Gastrocnemius medialis (tissue), 4 donors: ENCODE measurements at regions not wholly inside any gene's neighbourhood (a gene's known extent, or its start where the extent isn't known, plus 50 kb on each side); places are given as distances from the start of the nearest gene placed in this dataset.

Experiments
- ATAC-seq, 2 donors: fragments of 150-250 bp; one replicate each; pipeline ENCODE4 v1.9.1; 2016
- DNase-seq, 2 donors: peaks; one replicate each; pipeline ENCODE4 v3.0.0-alpha.2; 2019
- H3K27ac ChIP-seq, 4 donors: fragments of 200-600 bp; sonication (generic); 1 replicate in 1 of 4; 2 replicates in 3 of 4; pipeline ENCODE4 v1.5.1; 2016 to 2018; ENCODE audit warnings: mild to moderate bottlenecking in 2 of 4, moderate library complexity in 1 of 4
- H3K27me3 ChIP-seq, 3 donors: fragments of 200-600 bp; sonication (generic) in 2 of 3; 1 replicate in 1 of 3; 2 replicates in 2 of 3; pipeline versions ENCODE4 v1.5.1 to v1.6.0; 2016 to 2019; ENCODE audit warnings: mild to moderate bottlenecking in 1 of 3, moderate library complexity in 1 of 3
- H3K36me3 ChIP-seq, 2 donors: fragments of 200-600 bp; sonication (generic) in 1 of 2; one replicate each; pipeline ENCODE4 v1.5.1; 2017 to 2018
- H3K4me1 ChIP-seq, 2 donors: fragments of 200-600 bp; sonication (generic) in 1 of 2; one replicate each; pipeline ENCODE4 v1.5.1; 2016 to 2017; ENCODE audit warnings: mild to moderate bottlenecking in 2 of 2
- H3K4me3 ChIP-seq, 4 donors: fragments of 200-600 bp; sonication (generic) in 3 of 4; 1 replicate in 1 of 4; 2 replicates in 3 of 4; pipeline ENCODE4 v1.5.1; 2016 to 2019; ENCODE audit warnings: mild to moderate bottlenecking in 2 of 4
- H3K9me3 ChIP-seq, 3 donors: fragments of 200-600 bp; sonication (generic) in 2 of 3; 1 replicate in 1 of 3; 2 replicates in 2 of 3; pipeline ENCODE4 v1.5.1; 2016 to 2019
- POLR2A ChIP-seq, 2 donors: fragments of 450-650 bp; IDR thresholded peaks; one replicate each; pipeline ENCODE4 v1.6.1; 2017; ENCODE audit warnings: antibody characterized with exemption in 2 of 2, mild to moderate bottlenecking in 2 of 2, moderate library complexity in 2 of 2
- in situ Hi-C, 4 donors: fragments of 200-750 bp; cut with MboI; loops; one replicate each; pipeline versions ENCODE4 v1.15.0 to v1.8.0; 2017; ENCODE audit warnings: low sequenced_read_pairs in 4 of 4
- intact Hi-C: fragments of 100-400 bp; cut with DNase I; formaldehyde crosslinking; loops from one replicate; pipeline ENCODE4 v1.15.1; 2023; ENCODE audit warnings: low total_unique reads
- TF ChIP-seq, protein P1 (sequence below), 5 experiments: fragments of 450-650 bp in 3 of 5; fragments of 200-600 bp in 2 of 5; sonication (generic) in 2 of 5; IDR thresholded peaks in 4 of 5; conservative IDR thresholded peaks in 1 of 5; 1 replicate in 4 of 5; 2 replicates in 1 of 5; pipeline ENCODE4 v1.5.1; 2016 to 2019; ENCODE audit warnings: antibody characterized with exemption in 5 of 5, mild to moderate bottlenecking in 3 of 5, moderate library complexity in 3 of 5

DNA sequence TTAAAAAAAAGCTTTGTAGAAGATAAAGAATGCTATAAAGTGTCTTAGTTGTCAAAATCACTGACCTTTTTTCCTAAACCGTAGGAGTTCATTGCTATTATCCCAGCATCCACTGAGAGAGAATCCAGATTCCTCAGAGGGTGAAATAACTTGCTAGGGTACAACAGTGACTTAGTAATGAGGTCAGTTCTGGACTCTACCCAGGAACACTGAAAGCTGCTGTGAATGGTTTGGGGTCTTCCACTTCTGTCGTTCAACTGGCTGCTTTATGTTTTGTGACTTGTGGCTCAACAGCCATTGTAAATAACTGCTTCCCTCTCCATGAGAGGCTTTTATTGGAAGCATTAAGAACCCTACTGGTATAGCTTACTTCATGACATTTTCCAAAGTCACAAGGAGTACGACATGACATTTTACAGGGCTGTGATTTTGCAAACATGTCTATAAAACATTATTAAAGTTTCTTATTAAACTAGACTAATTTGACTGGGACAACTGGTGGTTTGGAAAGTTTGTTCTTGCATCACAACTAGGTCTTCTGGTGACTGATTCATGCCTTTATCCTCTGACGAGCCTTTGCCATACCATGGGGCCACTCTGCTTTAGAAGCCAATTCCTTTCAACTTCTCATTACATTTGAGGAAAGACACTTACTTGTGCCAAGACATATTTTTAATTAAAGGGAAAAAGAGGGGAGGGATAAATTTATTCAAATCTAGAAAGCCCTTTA, 92.2 kb upstream of the CDH11 start:
- Histone ChIP-seq H3K27ac (no peak overlapping the region), H3K27me3 (no peaks in the 10 kb centered on the region), H3K4me3 (no peak overlapping the region), H3K4me1 (no peaks in the 10 kb centered on the region), H3K9me3 (no peaks in the 10 kb centered on the region), H3K36me3 (no peaks in the 10 kb centered on the region)
- ATAC-seq: no peak
- intact Hi-C loops (no loop called here), in situ Hi-C loops (no loop called here)
- DNase-seq: no peak
- TF ChIP-seq POLR2A (IDR thresholded peaks at IDR 0.05): no peak
- TF ChIP-seq, protein P1, sequence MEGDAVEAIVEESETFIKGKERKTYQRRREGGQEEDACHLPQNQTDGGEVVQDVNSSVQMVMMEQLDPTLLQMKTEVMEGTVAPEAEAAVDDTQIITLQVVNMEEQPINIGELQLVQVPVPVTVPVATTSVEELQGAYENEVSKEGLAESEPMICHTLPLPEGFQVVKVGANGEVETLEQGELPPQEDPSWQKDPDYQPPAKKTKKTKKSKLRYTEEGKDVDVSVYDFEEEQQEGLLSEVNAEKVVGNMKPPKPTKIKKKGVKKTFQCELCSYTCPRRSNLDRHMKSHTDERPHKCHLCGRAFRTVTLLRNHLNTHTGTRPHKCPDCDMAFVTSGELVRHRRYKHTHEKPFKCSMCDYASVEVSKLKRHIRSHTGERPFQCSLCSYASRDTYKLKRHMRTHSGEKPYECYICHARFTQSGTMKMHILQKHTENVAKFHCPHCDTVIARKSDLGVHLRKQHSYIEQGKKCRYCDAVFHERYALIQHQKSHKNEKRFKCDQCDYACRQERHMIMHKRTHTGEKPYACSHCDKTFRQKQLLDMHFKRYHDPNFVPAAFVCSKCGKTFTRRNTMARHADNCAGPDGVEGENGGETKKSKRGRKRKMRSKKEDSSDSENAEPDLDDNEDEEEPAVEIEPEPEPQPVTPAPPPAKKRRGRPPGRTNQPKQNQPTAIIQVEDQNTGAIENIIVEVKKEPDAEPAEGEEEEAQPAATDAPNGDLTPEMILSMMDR (IDR thresholded peaks at IDR 0.05 in 4 of 5, conservative IDR thresholded peaks at IDR 0.05 in 1 of 5): no peak

DNA sequence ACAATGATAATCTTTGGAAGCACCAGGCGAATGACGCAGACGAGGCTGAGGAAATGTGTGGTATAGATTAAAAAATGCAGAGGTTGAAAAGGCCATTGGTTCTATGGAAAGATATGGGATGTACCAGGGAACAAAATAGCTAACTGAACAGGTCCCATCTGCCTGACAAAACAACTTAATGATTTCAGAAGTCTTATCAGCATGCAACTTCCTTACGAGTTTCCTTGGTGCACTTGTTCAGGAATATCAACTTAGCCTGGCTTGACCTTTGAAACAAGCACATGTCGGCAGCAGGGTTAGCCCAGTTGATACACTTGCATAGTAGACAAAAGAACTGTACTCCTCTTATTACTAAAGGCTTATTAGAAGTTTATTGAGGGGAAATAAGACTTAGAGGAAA, 90.9 kb upstream of the CDH11 start:
- intact Hi-C loops: no loop called here
- Histone ChIP-seq H3K27ac (no peak overlapping the region), H3K36me3 (no peaks in the 10 kb centered on the region), H3K9me3 (no peaks in the 10 kb centered on the region), H3K4me1 (no peaks in the 10 kb centered on the region), H3K4me3 (no peak overlapping the region), H3K27me3 (no peaks in the 10 kb centered on the region)
- ATAC-seq: no peak
- in situ Hi-C loops: no loop called here
- TF ChIP-seq, protein P1 (IDR thresholded peaks at IDR 0.05 in 4 of 5, conservative IDR thresholded peaks at IDR 0.05 in 1 of 5): no peak
- TF ChIP-seq POLR2A (IDR thresholded peaks at IDR 0.05): no peak
- no peak for DNase-seq

DNA sequence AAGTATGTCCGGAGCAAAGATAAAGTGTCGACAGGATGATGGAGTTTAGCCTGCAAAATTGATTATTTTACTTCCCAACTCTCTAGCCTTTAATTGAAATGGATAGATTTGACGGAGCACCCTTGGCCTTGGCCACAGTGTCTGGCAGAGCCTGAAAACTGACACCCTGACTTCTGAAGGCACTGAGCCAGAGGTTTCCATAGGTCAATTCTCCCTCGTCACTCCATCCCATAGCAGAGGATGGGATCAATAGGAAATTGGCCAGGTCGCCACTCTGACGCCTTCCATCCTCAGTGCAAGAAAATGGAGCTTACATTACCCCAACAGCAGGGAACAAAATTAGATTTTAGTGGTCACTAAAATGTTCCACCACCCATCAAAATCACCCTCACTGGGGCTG, 90.4 kb upstream of the CDH11 start:
- Histone ChIP-seq H3K9me3 (no peaks in the 10 kb centered on the region), H3K4me3 (no peak overlapping the region), H3K27me3 (no peaks in the 10 kb centered on the region), H3K4me1 (no peaks in the 10 kb centered on the region), H3K27ac (no peak overlapping the region), H3K36me3 (no peaks in the 10 kb centered on the region)
- ATAC-seq (no peak), DNase-seq (no peak)
- intact Hi-C loops (no loop called here), in situ Hi-C loops (no loop called here)
- no peak for TF ChIP-seq POLR2A (IDR thresholded peaks at IDR 0.05)
- TF ChIP-seq, protein P1 (IDR thresholded peaks at IDR 0.05 in 4 of 5, conservative IDR thresholded peaks at IDR 0.05 in 1 of 5): no peak

DNA sequence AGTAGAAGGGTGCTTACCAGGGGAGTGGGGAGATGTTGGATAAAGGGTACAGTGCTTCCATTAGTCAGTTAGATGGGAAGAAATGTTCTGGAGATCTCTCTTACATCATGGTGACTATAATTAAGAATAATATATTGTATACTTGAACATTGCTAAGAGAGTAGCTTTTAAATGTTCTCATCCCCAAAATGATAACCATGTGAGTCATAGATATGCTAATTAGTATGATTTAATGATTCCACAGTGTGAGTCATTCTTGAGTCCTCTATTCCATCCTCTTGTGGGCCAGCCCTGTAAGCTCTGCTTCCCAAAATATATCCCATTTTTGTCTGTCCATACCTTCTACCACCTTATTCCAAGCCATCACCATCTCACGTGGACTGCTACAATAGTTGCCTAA, 80.6 kb upstream of the CDH11 start:
- Histone ChIP-seq H3K27me3 (no peaks in the 10 kb centered on the region), H3K27ac (no peak overlapping the region), H3K4me3 (no peak overlapping the region), H3K9me3 (no peaks in the 10 kb centered on the region), H3K36me3 (no peaks in the 10 kb centered on the region), H3K4me1 (no peaks in the 10 kb centered on the region)
- in situ Hi-C loops: no loop called here
- DNase-seq: no peak
- TF ChIP-seq, protein P1 (IDR thresholded peaks at IDR 0.05 in 4 of 5, conservative IDR thresholded peaks at IDR 0.05 in 1 of 5): no peak
- TF ChIP-seq POLR2A (IDR thresholded peaks at IDR 0.05): no peak
- intact Hi-C loops: no loop called here
- ATAC-seq: no peak

DNA sequence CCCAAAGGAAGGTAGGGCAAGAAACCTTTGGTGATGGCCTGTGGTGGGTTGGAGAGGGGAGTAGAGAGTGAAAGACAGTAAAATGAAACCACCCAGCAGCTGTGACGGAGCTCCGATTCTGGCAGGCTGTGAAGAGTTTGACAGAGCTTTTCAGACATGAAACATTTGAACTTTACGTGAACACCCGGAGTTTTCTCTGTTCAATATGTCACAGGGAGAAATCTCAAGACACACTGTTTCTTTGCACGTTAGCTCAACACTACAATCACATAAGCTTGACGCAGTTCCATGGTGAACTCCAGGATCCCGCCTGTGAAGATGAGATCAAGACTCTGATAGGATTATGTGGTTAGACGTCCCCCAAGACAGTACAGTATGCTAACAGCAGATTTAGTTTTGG, 79.6 kb upstream of the CDH11 start:
- Histone ChIP-seq H3K4me3 (no peak overlapping the region), H3K36me3 (no peaks in the 10 kb centered on the region), H3K9me3 (no peaks in the 10 kb centered on the region), H3K4me1 (no peaks in the 10 kb centered on the region), H3K27me3 (no peaks in the 10 kb centered on the region), H3K27ac (no peak overlapping the region)
- in situ Hi-C loops (no loop called here), intact Hi-C loops (no loop called here)
- DNase-seq: no peak
- TF ChIP-seq, protein P1 (IDR thresholded peaks at IDR 0.05 in 4 of 5, conservative IDR thresholded peaks at IDR 0.05 in 1 of 5): no peak
- TF ChIP-seq POLR2A (IDR thresholded peaks at IDR 0.05): no peak
- no peak for ATAC-seq
